GM12878 (cell line): ENCODE measurements at regions not wholly inside any gene's neighbourhood (a gene's known extent, or its start where the extent isn't known, plus 50 kb on each side); places are given as distances from the start of the nearest gene placed in this dataset.

Source experiments
- ATAC-seq: fragments of 200-7000 bp; cut with Tn5 transposase; 3 replicates; pipeline ENCODE4 v1.9.1; 2020; ENCODE audit warnings: mild to moderate bottlenecking, moderate library complexity
- BruUV-seq: library from RNA; stranded (reverse); fragments of 400-500 nt; replicated peaks from 2 replicates; lab custom pipeline; 2021; lab: Mats Ljungman, UMichigan
- CTCF ChIA-PET: fragments of 300-600 bp; sonication (Branson Sonifier 250); formaldehyde crosslinking; extraction: SDS; loops from one replicate; lab custom pipeline; 2021; ENCODE audit warnings: inconsistent platforms; lab: Yijun Ruan, JAX
- POLR2A ChIA-PET: fragments of 350-600 bp; formaldehyde crosslinking; extraction: SDS; loops from one replicate; lab custom pipeline; 2021; ENCODE audit warnings: inconsistent platforms; lab: Charles Lee
- RAD21 ChIA-PET: fragments of 300-600 bp; sonication (Branson Sonifier 250); formaldehyde crosslinking; loops from one replicate; lab custom pipeline; 2023; ENCODE audit warnings: antibody characterized with exemption; ENCODE audit not compliant: unreplicated experiment; lab: Charles Lee
- SMC1A ChIA-PET: fragments of 300-600 bp; sonication (Branson Sonifier 250); formaldehyde crosslinking; loops from one replicate; lab custom pipeline; 2023; ENCODE audit not compliant: unreplicated experiment, uncharacterized antibody; lab: Charles Lee
- DNase-seq: peaks from one replicate; pipeline ENCODE4 v3.0.0-alpha.2; 2011; ENCODE audit warnings: low read depth, low spot score
- FAIRE-seq: peaks from 3 replicates; lab custom pipeline; 2011; peaks lifted over from hg19 to GRCh38; lab: Jason Lieb, UNC
- H2AFZ ChIP-seq: 2 replicates; pipeline ENCODE4 v1.6.0; 2011; ENCODE audit warnings: low read depth, low read length, control low read depth; ENCODE audit not compliant: control insufficient read depth
- H3K27ac ChIP-seq: 2 replicates; pipeline ENCODE4 v1.5.1; 2011; ENCODE audit warnings: control low read depth; ENCODE audit not compliant: control insufficient read depth, insufficient read depth
- H3K27me3 ChIP-seq, 2 experiments: replicated peaks in 1 of 2; 2 replicates each; pipeline versions ENCODE4 v1.6.0 to v1.6.1; 2011; ENCODE audit warnings: low read length in 1 of 2; ENCODE audit not compliant: control insufficient read depth in 2 of 2, insufficient read depth in 2 of 2
- H3K36me3 ChIP-seq, 2 experiments: 2 replicates each; pipeline ENCODE4 v1.5.1; 2011; ENCODE audit warnings: low read length in 1 of 2; ENCODE audit not compliant: control insufficient read depth in 2 of 2, insufficient read depth in 2 of 2
- H3K4me1 ChIP-seq: 2 replicates; pipeline ENCODE4 v1.6.1; 2011; ENCODE audit warnings: mild to moderate bottlenecking, low read length, moderate library complexity, mixed read lengths; ENCODE audit not compliant: control insufficient read depth, insufficient read depth
- H3K4me2 ChIP-seq: 2 replicates; pipeline ENCODE4 v1.6.0; 2011; ENCODE audit warnings: control low read depth; ENCODE audit not compliant: control insufficient read depth, insufficient read depth
- H3K4me3 ChIP-seq: fragments of 200-600 bp; sonication (generic); 2 replicates; pipeline ENCODE4 v1.5.1; 2016
- H3K79me2 ChIP-seq: 2 replicates; pipeline ENCODE4 v1.6.0; 2011; ENCODE audit warnings: low read length; ENCODE audit not compliant: control insufficient read depth, insufficient read depth
- H3K9ac ChIP-seq: 2 replicates; pipeline ENCODE4 v1.8.0; 2011; ENCODE audit warnings: low read length, control low read depth, mixed read lengths; ENCODE audit not compliant: control insufficient read depth, insufficient read depth
- H3K9me3 ChIP-seq: replicated peaks from 3 replicates; pipeline ENCODE4 v1.5.1; 2011; ENCODE audit warnings: mild to moderate bottlenecking, low read length; ENCODE audit not compliant: control insufficient read depth, insufficient read depth
- H4K20me1 ChIP-seq: 2 replicates; pipeline ENCODE4 v1.6.0; 2011; ENCODE audit not compliant: control insufficient read depth, insufficient read depth
- BACH1 ChIP-seq: fragments of 450-650 bp; IDR thresholded peaks from 2 replicates; pipeline ENCODE4 v1.6.1; 2017; ENCODE audit warnings: mild to moderate bottlenecking, borderline replicate concordance
- CTCF ChIP-seq, 3 experiments: IDR thresholded peaks in 2 of 3; conservative IDR thresholded peaks in 1 of 3; 2 replicates each; pipeline ENCODE4 v1.5.1; 2011; ENCODE audit warnings: low read depth in 3 of 3, low read length in 3 of 3, mild to moderate bottlenecking in 3 of 3, control low read depth in 2 of 3, moderate library complexity in 2 of 3, inconsistent platforms in 1 of 3, mixed read lengths in 1 of 3; ENCODE audit not compliant: control insufficient read depth in 2 of 3, insufficient read depth in 1 of 3; ENCODE audit errors: extremely low read depth in 1 of 3
- DPF2 ChIP-seq: fragments of 450-650 bp; IDR thresholded peaks from 2 replicates; pipeline ENCODE4 v1.6.1; 2017; ENCODE audit warnings: mild to moderate bottlenecking
- E2F4 ChIP-seq: IDR thresholded peaks from 2 replicates; pipeline ENCODE4 v1.6.1; 2012; ENCODE audit warnings: low read depth, low read length, improper control_type of control experiment
- HDAC2 ChIP-seq: fragments of 200-600 bp; sonication (generic); IDR thresholded peaks from 2 replicates; pipeline ENCODE4 v1.6.1; 2017
- HDAC6 ChIP-seq: fragments of 200-600 bp; sonication (generic); IDR thresholded peaks from one replicate; pipeline ENCODE4 v1.8.0; 2017; ENCODE audit warnings: antibody characterized with exemption; ENCODE audit not compliant: unreplicated experiment
- KDM1A ChIP-seq: fragments of 200-600 bp; sonication (generic); IDR thresholded peaks from 2 replicates; pipeline ENCODE4 v1.6.1; 2016; ENCODE audit warnings: borderline replicate concordance
- NFYB ChIP-seq: IDR thresholded peaks from 2 replicates; pipeline ENCODE4 v1.6.1; 2011; ENCODE audit warnings: low read depth, mild to moderate bottlenecking, low read length, improper control_type of control experiment, moderate library complexity; ENCODE audit not compliant: insufficient read depth
- NR2C1 ChIP-seq: fragments of 450-650 bp; IDR thresholded peaks from 2 replicates; pipeline ENCODE4 v1.6.1; 2017; ENCODE audit warnings: antibody characterized with exemption, mild to moderate bottlenecking, moderate library complexity
- PAX5 ChIP-seq: IDR thresholded peaks from 2 replicates; pipeline ENCODE4 v1.6.1; 2011; ENCODE audit warnings: low read depth, low read length, borderline replicate concordance
- PML ChIP-seq: IDR thresholded peaks from 2 replicates; pipeline ENCODE4 v1.6.1; 2012; ENCODE audit warnings: low read length, inconsistent platforms
- POLR2AphosphoS2 ChIP-seq: IDR thresholded peaks from 2 replicates; pipeline ENCODE4 v1.6.1; 2011; ENCODE audit warnings: low read depth, mild to moderate bottlenecking, low read length, improper control_type of control experiment, moderate library complexity
- RAD51 ChIP-seq: fragments of 450-650 bp; IDR thresholded peaks from 2 replicates; pipeline ENCODE4 v1.6.1; 2016; ENCODE audit warnings: moderate library complexity, mild to moderate bottlenecking, inconsistent platforms
- RUNX3 ChIP-seq: IDR thresholded peaks from 2 replicates; pipeline ENCODE4 v1.6.1; 2012; ENCODE audit warnings: low read length, inconsistent platforms
- SREBF2 ChIP-seq: IDR thresholded peaks from 2 replicates; pipeline ENCODE4 v1.6.1; 2012; ENCODE audit warnings: mild to moderate bottlenecking, low read length
- STAT3 ChIP-seq: IDR thresholded peaks from 2 replicates; pipeline ENCODE4 v1.6.1; 2011; ENCODE audit warnings: low read depth, low read length, improper control_type of control experiment
- ZNF24 ChIP-seq: fragments of 450-650 bp; IDR thresholded peaks from 2 replicates; pipeline ENCODE4 v1.6.1; 2017; ENCODE audit warnings: antibody characterized with exemption, mild to moderate bottlenecking
- ZSCAN29 ChIP-seq: fragments of 450-650 bp; IDR thresholded peaks from 2 replicates; pipeline ENCODE4 v1.6.1; 2017; ENCODE audit warnings: mild to moderate bottlenecking, moderate library complexity
- WGBS: methylation state at CpG from one replicate; pipeline ENCODE4 v1.1.6; 2016; ENCODE audit warnings: low lambda C conversion rate; ENCODE audit not compliant: insufficient replicate concordance, insufficient coverage; ENCODE audit errors: missing lambda C conversion rate; 5-methylcytosine and 5-hydroxymethylcytosine counted together
- in situ Hi-C: fragments of 300-500 bp; cut with MboI; formaldehyde crosslinking; loops from 9 replicates; pipeline ENCODE4 v1.14.3; 2018; ENCODE audit warnings: mixed read lengths
- intact Hi-C: fragments of 100-400 bp; cut with micrococcal nuclease; formaldehyde crosslinking; loops from one replicate; pipeline ENCODE4 v1.14.2; 2022; ENCODE audit not compliant: unreplicated experiment
- TF ChIP-seq, protein P1 (sequence below): fragments of 450-650 bp; IDR thresholded peaks from 2 replicates; pipeline ENCODE4 v1.6.1; 2014; ENCODE audit warnings: mild to moderate bottlenecking

DNA sequence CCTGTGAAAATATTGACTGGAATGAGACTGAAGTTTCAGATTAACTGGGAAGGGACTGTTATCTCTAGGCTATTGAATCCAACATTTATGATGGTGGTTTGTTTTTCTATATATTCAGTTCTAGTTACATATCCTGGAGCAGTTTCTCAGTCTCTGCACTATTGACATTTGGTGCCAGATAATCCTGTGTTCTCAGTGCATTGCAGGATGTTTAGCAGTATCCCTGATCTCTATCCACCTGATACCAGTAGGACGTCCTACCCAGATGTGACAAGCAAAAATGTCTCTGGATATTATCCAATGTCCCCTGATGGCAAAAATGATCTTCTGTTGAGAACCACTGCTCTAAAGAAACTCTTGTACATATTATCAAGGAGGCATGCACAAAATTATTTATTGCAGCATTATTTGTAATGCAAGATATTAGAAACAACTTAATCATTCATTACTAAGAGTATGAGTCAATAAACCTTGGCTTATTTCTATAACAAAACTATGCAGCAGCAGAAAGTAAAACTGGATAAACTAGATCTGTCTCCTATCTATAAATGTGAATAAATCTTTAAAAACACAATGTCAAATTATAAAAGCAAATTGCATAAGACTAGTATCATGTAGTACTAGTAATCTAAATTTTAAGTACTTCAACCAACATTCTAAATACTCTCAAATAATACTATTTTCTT, 369.3 kb upstream of the RND3 start:
- WGBS = 0% methylated on average over 1 of the region's 1 CpG
- DNase-seq (no peak), FAIRE-seq (no peak), ATAC-seq (no peak)
- Histone ChIP-seq H3K9ac (no peak overlapping the region), H3K9me3 (no peaks in the 10 kb centered on the region), H4K20me1 (no peaks in the 10 kb centered on the region), H3K79me2 (no peaks in the 10 kb centered on the region), H3K4me2 (no peak overlapping the region), H3K27me3 (no peaks in the 10 kb centered on the region), H2AFZ (no peak overlapping the region), H3K4me3 (no peak overlapping the region), H3K36me3 (no peaks in the 10 kb centered on the region), H3K4me1 (no peaks in the 10 kb centered on the region), H3K27ac (no peak overlapping the region)
- in situ Hi-C loops (no loop called here), intact Hi-C loops (no loop called here)
- POLR2A ChIA-PET = interaction anchor here (0.6 kb wide), 1 partner anchor 452 kb away, joined by 7 read pairs; no protein-coding TSS in a partner anchor
- SMC1A ChIA-PET = no interaction called here
- CTCF ChIA-PET = no interaction called here
- no peak for TF ChIP-seq NFYB
- TF ChIP-seq DPF2 = no peak
- TF ChIP-seq HDAC6 = no peak
- TF ChIP-seq PML = no peak
- TF ChIP-seq KDM1A = no peak
- no peak for TF ChIP-seq HDAC2
- TF ChIP-seq, protein P1, sequence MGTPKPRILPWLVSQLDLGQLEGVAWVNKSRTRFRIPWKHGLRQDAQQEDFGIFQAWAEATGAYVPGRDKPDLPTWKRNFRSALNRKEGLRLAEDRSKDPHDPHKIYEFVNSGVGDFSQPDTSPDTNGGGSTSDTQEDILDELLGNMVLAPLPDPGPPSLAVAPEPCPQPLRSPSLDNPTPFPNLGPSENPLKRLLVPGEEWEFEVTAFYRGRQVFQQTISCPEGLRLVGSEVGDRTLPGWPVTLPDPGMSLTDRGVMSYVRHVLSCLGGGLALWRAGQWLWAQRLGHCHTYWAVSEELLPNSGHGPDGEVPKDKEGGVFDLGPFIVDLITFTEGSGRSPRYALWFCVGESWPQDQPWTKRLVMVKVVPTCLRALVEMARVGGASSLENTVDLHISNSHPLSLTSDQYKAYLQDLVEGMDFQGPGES = no peak
- no peak for TF ChIP-seq PAX5
- TF ChIP-seq SREBF2 = no peak
- no peak for TF ChIP-seq POLR2AphosphoS2
- no peak for TF ChIP-seq RUNX3
- TF ChIP-seq E2F4 = no peak
- no peak for TF ChIP-seq ZNF24
- no peak for TF ChIP-seq CTCF (IDR thresholded peaks at IDR 0.05 in 2 of 3, conservative IDR thresholded peaks at IDR 0.05 in 1 of 3; ENCODE audit: control insufficient read depth in 2 of 3, extremely low read depth in 1 of 3, insufficient read depth in 1 of 3, low read depth in 3 of 3, low read length in 3 of 3)
- TF ChIP-seq RAD51 = no peak
- no peak for TF ChIP-seq ZSCAN29
- no peak for TF ChIP-seq BACH1
- TF ChIP-seq NR2C1 = no peak
- TF ChIP-seq STAT3 = no peak
- RAD21 ChIA-PET = no interaction called here
- no TSS peak for BruUV-seq
